ENCODE measurements at regions not wholly inside any gene's neighbourhood (a gene's known extent, or its start where the extent isn't known, plus 50 kb on each side); places are given as distances from the start of the nearest gene placed in this dataset.
"Not testable (repeated sequence)": the region's sequence is repeated elsewhere in the genome, so short reads cannot be mapped to it uniquely, and the experiment has no call there.

- no peak overlapping the region for H3K4me3 Mint-ChIP-seq
- no peaks in the 10 kb centered on the region for H3K4me1 Mint-ChIP-seq (ENCODE audit: low read depth)
- no peaks in the 10 kb centered on the region for H3K9me3 Mint-ChIP-seq
- ChIA-PET CTCF (no interaction called here), POLR2A (no interaction called here)
- no peak overlapping the region for H3K27ac Mint-ChIP-seq
- H3K36me3 Mint-ChIP-seq: no peaks in the 10 kb centered on the region
- intact Hi-C loops (cut with micrococcal nuclease): no loop called here
- peaks cover 3% of the 10 kb centered on the region for H3K27me3 Mint-ChIP-seq
- DNase-seq: no peak
Measured at GRCh38 chr2:63729362-63729761, 112.3 kb upstream of the UGP2 start.

- peaks cover 3% of the 10 kb centered on the region for H3K27me3 Mint-ChIP-seq
- intact Hi-C loops (cut with micrococcal nuclease): no loop called here
- no peaks in the 10 kb centered on the region for H3K4me1 Mint-ChIP-seq (ENCODE audit: low read depth)
- ChIA-PET CTCF (no interaction called here), POLR2A (no interaction called here)
- no peak overlapping the region for H3K27ac Mint-ChIP-seq
- no peaks in the 10 kb centered on the region for H3K36me3 Mint-ChIP-seq
- no peaks in the 10 kb centered on the region for H3K9me3 Mint-ChIP-seq
- no peak overlapping the region for H3K4me3 Mint-ChIP-seq
- DNase-seq: no peak
Measured at GRCh38 chr2:63729831-63730230, 111.9 kb upstream of the UGP2 start.

GRCh38 chr2:63734510-63734909 lies 107.2 kb upstream of the UGP2 start:
- H3K4me3 Mint-ChIP-seq: no peak overlapping the region
- peaks cover 3% of the 10 kb centered on the region for H3K27me3 Mint-ChIP-seq
- intact Hi-C loops (cut with micrococcal nuclease): no loop called here
- H3K4me1 Mint-ChIP-seq (ENCODE audit: low read depth): no peaks in the 10 kb centered on the region
- ChIA-PET CTCF (no interaction called here), POLR2A (no interaction called here)
- no peak overlapping the region for H3K27ac Mint-ChIP-seq
- no peak for DNase-seq
- no peaks in the 10 kb centered on the region for H3K9me3 Mint-ChIP-seq
- H3K36me3 Mint-ChIP-seq: no peaks in the 10 kb centered on the region

DNA sequence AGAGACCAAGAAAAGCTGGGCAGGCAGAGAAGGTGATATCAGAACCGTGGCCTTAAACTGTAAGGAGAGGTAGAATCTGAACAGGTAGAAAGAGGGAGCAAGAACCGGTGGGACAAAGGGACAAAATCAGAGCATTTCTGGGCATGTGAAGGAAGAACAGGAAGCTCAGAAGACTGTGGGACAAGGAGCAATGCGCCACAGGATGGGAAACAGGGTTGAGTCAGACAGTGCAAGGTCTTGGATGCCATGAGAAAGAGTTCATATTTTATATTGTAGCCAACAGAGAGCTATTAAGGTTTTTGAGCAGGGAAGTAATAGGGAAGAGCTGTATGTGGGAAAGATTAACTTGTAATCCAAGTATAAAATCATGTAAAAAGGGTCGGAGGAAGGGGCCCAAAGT lies 106.4 kb upstream of the UGP2 start:
- CTCF ChIA-PET: no interaction called here

GRCh38 chr2:63735931-63736330 lies 105.8 kb upstream of the UGP2 start:
- ChIA-PET CTCF (no interaction called here), POLR2A (no interaction called here)
- DNase-seq: no peak
- Mint-ChIP-seq H3K27me3 (no peaks in the 10 kb centered on the region), H3K27ac (no peak overlapping the region), H3K4me3 (no peak overlapping the region), H3K4me1 (ENCODE audit: low read depth) (no peaks in the 10 kb centered on the region), H3K36me3 (no peaks in the 10 kb centered on the region), H3K9me3 (no peaks in the 10 kb centered on the region)
- intact Hi-C loops (cut with micrococcal nuclease): no loop called here

More for the DNA sequence above, 106.4 kb upstream of the UGP2 start:
- Mint-ChIP-seq H3K4me1 (ENCODE audit: low read depth) (no peaks in the 10 kb centered on the region), H3K27me3 (peaks cover 3% of the 10 kb centered on the region), H3K9me3 (no peaks in the 10 kb centered on the region), H3K36me3 (no peaks in the 10 kb centered on the region), H3K27ac (no peak overlapping the region), H3K4me3 (no peak overlapping the region)
- intact Hi-C loops (cut with micrococcal nuclease): no loop called here
- POLR2A ChIA-PET: no interaction called here
- DNase-seq: no peak

GRCh38 chr2:63736354-63736753 lies 105.3 kb upstream of the UGP2 start:
- no peak overlapping the region for H3K4me3 Mint-ChIP-seq
- CTCF ChIA-PET: no interaction called here
- no peak for DNase-seq
- H3K36me3 Mint-ChIP-seq: no peaks in the 10 kb centered on the region
- POLR2A ChIA-PET: no interaction called here
- H3K27ac Mint-ChIP-seq: no peak overlapping the region
- H3K9me3 Mint-ChIP-seq: no peaks in the 10 kb centered on the region
- no peaks in the 10 kb centered on the region for H3K4me1 Mint-ChIP-seq (ENCODE audit: low read depth)
- intact Hi-C loops (cut with micrococcal nuclease): no loop called here
- H3K27me3 Mint-ChIP-seq: no peaks in the 10 kb centered on the region

DNA sequence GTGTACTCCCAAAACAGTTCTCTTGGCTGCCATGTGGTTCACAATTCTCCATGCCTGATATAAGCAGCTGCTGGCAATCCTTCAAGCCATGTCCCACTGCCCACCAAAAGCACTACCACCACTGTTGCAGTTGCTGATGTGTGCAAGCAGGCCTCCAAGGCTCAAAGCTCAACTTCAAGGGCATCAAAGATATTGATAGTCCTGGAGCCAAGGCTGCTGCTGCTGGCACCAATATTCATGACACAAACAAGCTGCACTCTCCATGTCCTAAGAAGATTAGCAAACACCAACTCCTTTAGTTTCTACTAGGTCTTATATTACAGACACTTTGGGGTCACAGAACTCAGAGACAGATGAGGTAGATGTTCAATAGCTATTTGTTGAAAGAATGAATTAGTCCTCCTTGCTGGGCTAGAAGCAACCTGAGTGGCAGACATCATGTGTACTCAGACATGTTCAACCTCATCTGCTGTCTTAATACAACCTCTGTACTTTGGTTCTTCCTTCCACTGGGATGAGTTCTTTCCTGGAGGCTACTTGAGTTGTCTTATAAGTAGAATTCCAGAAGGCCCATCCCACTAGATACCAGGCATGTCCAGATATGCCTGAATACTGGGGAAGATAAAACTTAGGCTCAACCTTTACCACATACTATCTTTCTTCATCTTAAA lies 104.5 kb upstream of the UGP2 start:
- H3K36me3 Mint-ChIP-seq: no peaks in the 10 kb centered on the region
- H3K9me3 Mint-ChIP-seq: no peaks in the 10 kb centered on the region
- no peak for DNase-seq
- H3K27ac Mint-ChIP-seq: no peak overlapping the region
- CTCF ChIA-PET: interaction anchor here (0.6 kb wide), 1 partner anchor 38 kb away, joined by 3 read pairs; no protein-coding TSS in a partner anchor
- H3K4me1 Mint-ChIP-seq (ENCODE audit: low read depth): no peaks in the 10 kb centered on the region
- POLR2A ChIA-PET: no interaction called here
- intact Hi-C loops (cut with micrococcal nuclease): no loop called here
- no peak overlapping the region for H3K4me3 Mint-ChIP-seq
- H3K27me3 Mint-ChIP-seq: no peaks in the 10 kb centered on the region

DNA sequence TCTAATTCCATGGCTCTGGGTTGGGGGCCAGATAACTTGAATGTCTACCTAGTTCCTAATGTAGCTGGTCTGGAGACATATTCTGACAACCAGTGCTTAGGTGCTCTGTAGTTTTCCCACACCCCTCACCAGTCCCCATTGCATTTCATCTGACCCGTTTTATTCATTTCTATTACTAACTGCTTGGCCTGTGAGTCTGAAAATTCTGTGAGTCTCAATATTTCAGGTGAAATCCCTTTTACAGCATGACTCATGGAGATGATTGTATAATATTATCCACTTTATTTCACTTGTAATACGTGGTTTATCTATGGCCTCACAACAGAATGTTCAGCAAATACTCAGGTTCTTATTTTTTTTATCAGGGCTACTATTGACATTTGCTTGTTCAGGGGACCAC lies 103.7 kb upstream of the UGP2 start:
- H3K4me3 Mint-ChIP-seq: no peak overlapping the region
- no peak overlapping the region for H3K27ac Mint-ChIP-seq
- CTCF ChIA-PET: no interaction called here
- no peak for DNase-seq
- H3K4me1 Mint-ChIP-seq (ENCODE audit: low read depth): no peaks in the 10 kb centered on the region
- intact Hi-C loops (cut with micrococcal nuclease): no loop called here
- no peaks in the 10 kb centered on the region for H3K36me3 Mint-ChIP-seq
- H3K27me3 Mint-ChIP-seq: no peaks in the 10 kb centered on the region
- H3K9me3 Mint-ChIP-seq: no peaks in the 10 kb centered on the region
- POLR2A ChIA-PET: no interaction called here

DNA sequence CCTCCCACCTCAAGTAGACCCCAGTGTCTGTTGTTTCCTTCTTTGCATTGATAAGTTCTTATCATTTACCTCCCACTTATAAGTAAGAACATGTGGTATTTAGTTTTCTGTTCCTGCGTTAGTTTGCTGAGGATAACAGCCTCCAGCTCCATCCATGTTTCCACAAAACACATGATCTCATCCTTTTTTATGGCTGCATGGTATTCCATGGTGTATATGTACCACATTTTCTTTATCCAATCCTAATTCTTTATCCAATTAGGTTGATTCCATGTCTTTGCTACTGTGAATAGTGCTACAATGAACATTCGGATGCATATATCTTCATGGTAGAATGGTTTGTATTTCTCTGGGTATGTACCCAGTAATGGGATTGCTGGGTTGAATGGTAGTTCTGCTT lies 102.5 kb upstream of the UGP2 start:
- H3K27me3 Mint-ChIP-seq; H3K9me3 Mint-ChIP-seq; POLR2A ChIA-PET; H3K4me3 Mint-ChIP-seq; H3K36me3 Mint-ChIP-seq; DNase-seq; CTCF ChIA-PET; intact Hi-C loops (cut with micrococcal nuclease); H3K27ac Mint-ChIP-seq; H3K4me1 Mint-ChIP-seq (ENCODE audit: low read depth): not testable (repeated sequence)

GRCh38 chr2:63740020-63740419 lies 101.7 kb upstream of the UGP2 start:
- Mint-ChIP-seq H3K4me3 (no peak overlapping the region), H3K4me1 (ENCODE audit: low read depth) (no peaks in the 10 kb centered on the region), H3K9me3 (no peaks in the 10 kb centered on the region), H3K36me3 (no peaks in the 10 kb centered on the region), H3K27me3 (no peaks in the 10 kb centered on the region), H3K27ac (no peak overlapping the region)
- ChIA-PET POLR2A (no interaction called here), CTCF (no interaction called here)
- intact Hi-C loops (cut with micrococcal nuclease): no loop called here
- DNase-seq: no peak

DNA sequence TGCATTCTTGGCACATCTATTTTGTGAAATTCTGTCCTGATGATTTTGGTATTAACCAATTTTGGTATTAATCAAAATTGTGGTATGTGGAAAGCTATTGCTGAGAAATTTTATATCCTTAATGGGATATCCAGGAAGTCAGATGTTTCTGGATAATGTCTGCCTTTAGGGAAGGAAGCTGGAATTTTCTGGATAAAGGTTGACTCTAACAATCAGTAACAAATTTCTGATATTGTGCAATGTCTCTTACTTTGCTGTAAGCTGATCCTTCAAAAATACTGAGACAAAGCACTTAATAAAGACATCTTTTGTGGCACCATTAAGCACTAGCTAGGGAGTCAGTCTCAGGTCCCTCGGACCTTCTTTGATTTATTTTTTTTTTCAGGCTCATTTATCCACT lies 100.8 kb upstream of the UGP2 start:
- intact Hi-C loops (cut with micrococcal nuclease): no loop called here
- H3K9me3 Mint-ChIP-seq: no peaks in the 10 kb centered on the region
- H3K27me3 Mint-ChIP-seq: no peaks in the 10 kb centered on the region
- H3K4me3 Mint-ChIP-seq: no peak overlapping the region
- no peak overlapping the region for H3K27ac Mint-ChIP-seq
- CTCF ChIA-PET: interaction anchor here (0.7 kb wide), 1 partner anchor 41 kb away, joined by 5 read pairs; no protein-coding TSS in a partner anchor
- no peak for DNase-seq
- POLR2A ChIA-PET: no interaction called here
- no peaks in the 10 kb centered on the region for H3K4me1 Mint-ChIP-seq (ENCODE audit: low read depth)
- H3K36me3 Mint-ChIP-seq: no peaks in the 10 kb centered on the region

DNA sequence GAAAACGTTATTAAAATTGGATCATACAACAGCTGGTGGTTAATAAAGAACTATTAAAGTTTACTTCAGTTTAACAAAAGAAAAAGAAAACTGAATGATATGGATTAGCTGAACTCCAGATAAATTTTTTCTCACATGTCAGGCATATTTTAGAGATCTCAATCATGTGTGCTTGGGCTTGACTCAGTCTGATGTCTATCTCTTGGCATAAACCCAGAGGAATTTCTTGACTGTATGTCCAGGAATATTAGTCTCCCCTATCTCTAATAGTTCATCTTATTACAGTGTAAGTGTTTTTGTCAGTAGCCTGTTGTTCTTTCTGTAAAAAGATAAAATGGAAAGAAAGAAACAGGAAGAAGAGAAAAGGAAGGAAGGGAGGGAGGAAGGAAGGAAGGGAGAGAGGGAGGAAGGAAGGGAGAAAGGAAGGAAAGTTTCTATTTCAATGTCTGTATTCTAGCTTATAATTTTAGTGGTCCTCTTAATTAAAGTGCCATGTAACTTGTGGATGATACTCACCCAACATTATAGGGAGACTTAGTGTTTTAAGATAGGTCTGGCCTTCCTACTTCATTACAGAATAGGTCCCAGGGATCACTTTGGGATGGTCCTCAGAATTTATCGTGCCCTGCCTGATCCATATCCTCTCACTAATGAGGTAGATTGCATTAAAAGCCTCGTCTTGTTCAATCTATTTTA lies 99.7 kb upstream of the UGP2 start:
- no peaks in the 10 kb centered on the region for H3K27me3 Mint-ChIP-seq
- H3K36me3 Mint-ChIP-seq: no peaks in the 10 kb centered on the region
- DNase-seq: no peak
- H3K27ac Mint-ChIP-seq: no peak overlapping the region
- ChIA-PET CTCF (no interaction called here), POLR2A (no interaction called here)
- H3K4me3 Mint-ChIP-seq: no peak overlapping the region
- intact Hi-C loops (cut with micrococcal nuclease): no loop called here
- H3K9me3 Mint-ChIP-seq: peaks cover 5% of the 10 kb centered on the region
- H3K4me1 Mint-ChIP-seq (ENCODE audit: low read depth): no peaks in the 10 kb centered on the region

- H3K9me3 Mint-ChIP-seq: peaks cover 10% of the 10 kb centered on the region
- no peak overlapping the region for H3K27ac Mint-ChIP-seq
- H3K4me1 Mint-ChIP-seq (ENCODE audit: low read depth): no peaks in the 10 kb centered on the region
- no peak overlapping the region for H3K4me3 Mint-ChIP-seq
- no peaks in the 10 kb centered on the region for H3K27me3 Mint-ChIP-seq
- intact Hi-C loops (cut with micrococcal nuclease): no loop called here
- POLR2A ChIA-PET: interaction anchor here (0.6 kb wide), 1 partner anchor 1047 kb away, joined by 3 read pairs; no protein-coding TSS in a partner anchor
- H3K36me3 Mint-ChIP-seq: no peaks in the 10 kb centered on the region
- CTCF ChIA-PET: no interaction called here
- DNase-seq: no peak
Measured at GRCh38 chr2:63742580-63742976, 99.1 kb upstream of the UGP2 start.
